GM21423 (cell line): ENCODE measurements at regions not wholly inside any gene's neighbourhood (a gene's known extent, or its start where the extent isn't known, plus 50 kb on each side); places are given as distances from the start of the nearest gene placed in this dataset.

Experiments
- ATAC-seq: cut with Tn5 transposase; IDR thresholded peaks from one replicate; pipeline ENCODE4 v1.9.1; 2021; ENCODE audit warnings: mild to moderate bottlenecking, moderate library complexity; ENCODE audit not compliant: unreplicated experiment

GRCh38 chr4:75122424-75123014 lies 189.6 kb downstream of the PARM1 start:
- ATAC-seq: no peak

GRCh38 chr4:75118739-75119138 lies 185.8 kb downstream of the PARM1 start:
- no peak for ATAC-seq

- no peak for ATAC-seq
Measured at GRCh38 chr4:75110061-75110460, 177.1 kb downstream of the PARM1 start.

- no peak for ATAC-seq
Measured at GRCh38 chr4:75107755-75108612, 175.1 kb downstream of the PARM1 start.

DNA sequence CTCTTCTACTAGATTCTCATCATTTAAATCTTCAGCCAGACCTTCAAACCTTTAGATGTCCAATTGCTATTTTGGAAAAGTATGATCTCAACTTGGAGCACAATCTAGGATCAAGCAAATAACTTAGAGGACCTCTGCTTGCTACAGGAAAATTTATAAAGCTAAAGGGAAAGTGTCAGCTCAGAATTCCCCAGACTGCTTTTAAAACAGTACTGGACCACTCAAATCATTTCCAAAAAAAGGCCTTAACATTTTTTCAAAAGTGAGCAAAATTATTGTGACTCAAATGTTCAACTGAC lies 169.8 kb downstream of the PARM1 start:
- ATAC-seq: no peak

DNA sequence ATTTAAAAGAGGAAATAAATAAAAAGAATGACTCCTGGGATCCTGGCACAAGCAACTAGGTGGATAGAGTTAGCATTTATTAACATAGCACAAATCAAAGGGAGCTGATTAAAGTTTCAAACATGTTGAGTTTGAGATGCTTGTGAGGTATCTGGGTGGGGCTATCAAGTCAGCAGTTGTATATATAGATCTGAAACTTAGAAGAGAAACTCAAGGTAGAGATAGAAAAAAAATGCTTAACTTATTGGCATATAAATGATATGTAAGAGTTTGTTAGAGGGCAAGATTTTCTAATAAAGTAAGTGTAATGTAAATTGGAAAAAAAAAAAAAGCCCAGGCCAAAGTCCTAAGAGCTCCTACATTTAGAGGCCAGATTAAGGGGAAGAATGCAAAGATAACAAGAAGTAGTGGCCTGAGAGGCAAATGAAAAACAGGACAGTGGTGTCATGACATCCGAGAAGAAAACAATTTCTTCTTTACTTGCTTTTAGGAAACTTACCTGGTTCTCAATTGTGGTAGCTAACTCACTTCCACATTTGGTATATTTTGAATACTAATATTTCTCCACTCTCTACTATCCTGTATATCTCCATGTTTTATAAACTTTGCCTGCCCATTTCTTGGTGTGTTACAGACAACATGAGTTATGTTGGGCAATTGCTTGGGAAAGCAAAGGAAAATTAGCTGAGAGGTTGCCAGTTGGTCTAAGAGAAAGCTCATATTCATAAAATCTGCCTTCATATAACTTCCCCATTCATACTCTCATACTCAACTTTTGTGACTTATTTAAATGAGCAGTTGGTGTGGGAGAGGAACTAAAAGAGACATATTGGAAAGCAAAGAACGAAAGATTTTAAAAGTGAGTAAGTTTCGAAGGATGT lies 169.2 kb downstream of the PARM1 start:
- ATAC-seq: no peak
